GM18505 (cell line): ENCODE measurements at regions not wholly inside any gene's neighbourhood (a gene's known extent, or its start where the extent isn't known, plus 50 kb on each side); places are given as distances from the start of the nearest gene placed in this dataset.

Source experiments
- ATAC-seq: cut with Tn5 transposase; IDR thresholded peaks from one replicate; pipeline ENCODE4 v1.9.1; 2021; ENCODE audit not compliant: unreplicated experiment
- POLR2A ChIP-seq: IDR thresholded peaks from 4 replicates; pipeline ENCODE4 v1.6.1; 2011; ENCODE audit warnings: borderline replicate concordance; ENCODE audit not compliant: insufficient read depth, insufficient read length; ENCODE audit errors: extremely low read depth

DNA sequence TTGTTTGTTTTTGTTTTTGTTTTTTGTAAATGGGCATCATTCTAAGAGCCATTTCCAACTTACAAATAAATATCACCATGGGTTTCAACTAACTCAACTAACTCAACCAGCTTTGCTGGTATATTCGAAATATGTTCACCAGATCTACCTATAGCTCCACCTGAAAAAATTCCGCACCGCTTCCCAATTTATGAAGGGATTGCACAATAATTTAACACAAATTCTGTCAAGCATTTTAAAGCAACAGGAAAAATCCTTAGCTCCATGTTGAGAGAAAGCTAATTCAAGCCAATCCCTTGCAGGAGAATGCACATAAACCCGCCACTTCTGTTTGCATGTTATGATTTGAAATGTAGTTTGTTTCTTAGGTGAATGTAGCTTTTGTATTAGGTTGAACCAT, 417.8 kb downstream of the EFNB2 start:
- TF ChIP-seq POLR2A: no peak
- no peak for ATAC-seq

DNA sequence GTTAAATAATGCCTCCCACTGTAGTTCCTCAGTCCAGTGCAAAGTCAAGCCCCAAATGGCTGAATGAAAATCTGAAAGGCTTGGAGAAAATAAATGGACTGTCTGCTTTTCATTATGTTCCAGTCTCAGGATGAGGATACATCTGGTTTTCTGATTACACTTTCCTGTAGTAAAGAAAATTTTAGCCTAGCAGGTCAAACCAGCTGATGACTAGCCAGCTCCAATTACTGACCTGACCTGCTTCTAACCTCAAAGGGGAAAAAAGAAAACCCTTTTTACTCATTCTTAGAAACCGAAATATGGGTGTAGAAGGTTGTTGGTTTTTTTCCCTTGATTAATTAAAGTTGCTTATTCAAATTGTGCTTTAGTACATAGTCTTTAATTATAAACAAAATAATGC, 418.4 kb downstream of the EFNB2 start:
- no peak for ATAC-seq
- TF ChIP-seq POLR2A: no peak

DNA sequence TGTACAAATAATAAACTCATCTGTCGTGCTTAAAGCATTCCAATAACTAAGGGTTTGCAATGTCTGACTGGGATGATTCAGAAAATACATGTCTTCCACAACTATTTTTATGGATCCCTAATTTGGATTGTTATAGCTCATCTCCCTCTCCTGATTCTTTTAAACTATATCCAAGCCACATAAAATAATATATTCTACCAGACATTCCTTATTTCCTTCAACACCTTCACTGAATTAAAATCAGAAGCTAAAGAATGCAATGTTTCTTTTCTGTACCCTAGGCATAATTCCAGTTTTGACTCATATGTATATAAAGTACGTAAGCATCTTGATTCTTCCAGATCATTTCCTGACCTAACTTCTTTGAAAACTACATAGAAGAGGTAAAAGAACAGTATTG, 420.4 kb downstream of the EFNB2 start:
- no peak for TF ChIP-seq POLR2A

DNA sequence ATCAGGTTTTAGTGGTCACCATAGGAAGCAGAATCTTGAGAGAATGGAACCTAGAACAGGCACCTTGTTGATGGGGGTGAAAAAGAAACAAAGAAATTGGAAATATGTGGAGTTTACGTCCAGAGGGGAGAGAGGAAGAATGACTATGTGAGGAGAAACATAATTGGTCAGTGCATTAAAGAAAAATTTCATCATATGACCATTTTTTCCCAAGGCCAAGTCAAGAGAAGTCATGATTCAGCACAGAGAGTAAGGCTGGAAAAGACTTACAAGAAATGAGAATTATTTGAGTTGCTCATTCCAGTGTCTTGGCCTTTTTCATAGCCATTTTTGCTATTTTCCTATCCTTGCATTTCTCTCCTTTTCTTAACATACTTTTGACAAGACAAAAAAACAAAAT, 421.7 kb downstream of the EFNB2 start:
- no peak for ATAC-seq
- no peak for TF ChIP-seq POLR2A

More for the DNA sequence above, 420.4 kb downstream of the EFNB2 start:
- ATAC-seq: no peak

DNA sequence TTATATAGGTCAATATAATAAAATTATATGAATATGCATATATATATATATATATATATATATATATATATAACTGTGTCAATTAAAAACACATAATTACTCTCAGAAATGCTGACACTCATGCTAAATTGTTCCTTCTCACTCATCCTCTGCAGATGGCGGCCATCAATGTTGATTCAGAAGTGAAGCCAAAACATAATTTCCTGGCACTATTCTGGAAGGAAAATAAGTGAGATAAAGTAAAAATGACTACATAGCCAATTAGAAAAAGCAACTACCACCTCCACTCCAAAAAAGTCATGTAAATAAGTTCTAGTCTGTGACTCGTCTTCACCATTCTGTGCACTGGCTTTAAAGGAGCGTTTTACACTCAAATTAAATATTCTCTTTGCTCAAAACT, 423.3 kb downstream of the EFNB2 start:
- ATAC-seq: no peak
- TF ChIP-seq POLR2A: no peak

DNA sequence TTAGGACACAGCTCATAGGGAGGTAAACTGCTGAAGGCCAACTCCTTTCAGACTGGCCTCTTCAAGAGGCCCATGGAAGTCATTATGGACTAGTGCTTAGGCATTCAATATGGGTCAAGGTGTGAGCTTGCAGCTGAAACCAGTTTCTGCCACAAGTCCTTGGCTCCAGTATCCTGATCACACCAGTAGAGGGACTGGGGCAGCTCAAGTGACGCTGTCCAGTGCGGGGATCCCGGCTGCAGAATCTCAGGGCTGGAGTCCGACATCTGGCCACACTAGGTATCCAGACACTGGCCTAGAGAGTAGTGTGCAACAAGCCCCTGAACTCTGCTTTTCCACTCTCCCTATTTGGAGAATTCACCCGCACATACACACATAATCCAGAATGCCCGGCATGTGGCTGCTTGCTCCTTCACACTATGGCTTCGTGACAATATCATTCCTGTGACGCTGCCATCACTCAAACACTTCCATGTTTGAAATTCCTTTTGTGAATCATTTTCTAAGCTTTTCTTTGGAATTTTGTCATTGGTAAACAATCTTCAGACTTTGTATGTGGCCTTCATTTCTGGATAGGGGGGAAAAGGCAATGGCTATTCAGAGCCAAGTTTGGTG, 425.1 kb downstream of the EFNB2 start:
- ATAC-seq: no peak
- TF ChIP-seq POLR2A: no peak

DNA sequence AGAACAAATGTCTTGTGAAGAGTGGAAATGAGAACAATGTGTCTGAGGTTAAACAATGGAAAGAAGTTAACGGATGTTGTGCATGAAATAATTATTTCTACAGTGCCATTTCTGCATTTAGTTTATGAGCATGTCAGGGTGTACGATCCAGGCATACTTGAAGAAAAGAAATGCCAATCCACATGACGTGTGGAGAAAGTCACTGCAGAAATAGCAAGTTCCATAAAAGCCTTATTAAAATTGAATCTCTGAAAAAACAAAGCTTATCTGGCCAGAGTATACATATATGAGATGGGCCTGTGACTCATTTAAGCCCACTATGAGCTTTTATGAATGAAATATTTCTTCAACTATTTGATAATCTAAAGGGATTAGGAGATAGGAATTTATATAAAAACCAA, 426.1 kb downstream of the EFNB2 start:
- no peak for TF ChIP-seq POLR2A
- no peak for ATAC-seq

DNA sequence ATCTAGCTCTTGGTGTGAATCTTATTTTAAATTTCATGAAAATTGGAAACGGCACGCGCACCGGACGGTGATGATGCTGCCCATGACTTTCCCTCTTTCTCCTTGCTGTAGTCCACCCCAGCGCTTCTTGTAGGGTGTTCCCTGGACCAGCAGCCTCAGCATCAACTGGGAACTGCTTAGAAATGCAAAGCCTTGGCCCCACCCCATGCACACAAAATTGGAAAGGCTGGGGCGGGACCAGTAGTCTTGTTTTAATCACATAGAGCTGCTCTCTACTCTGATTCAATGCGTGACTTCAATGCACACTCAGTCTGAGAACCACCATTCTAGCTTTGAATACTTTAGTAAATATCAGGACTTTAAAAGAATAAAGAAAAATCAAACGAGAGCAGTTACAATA, 427.1 kb downstream of the EFNB2 start:
- no peak for ATAC-seq
- TF ChIP-seq POLR2A: no peak

DNA sequence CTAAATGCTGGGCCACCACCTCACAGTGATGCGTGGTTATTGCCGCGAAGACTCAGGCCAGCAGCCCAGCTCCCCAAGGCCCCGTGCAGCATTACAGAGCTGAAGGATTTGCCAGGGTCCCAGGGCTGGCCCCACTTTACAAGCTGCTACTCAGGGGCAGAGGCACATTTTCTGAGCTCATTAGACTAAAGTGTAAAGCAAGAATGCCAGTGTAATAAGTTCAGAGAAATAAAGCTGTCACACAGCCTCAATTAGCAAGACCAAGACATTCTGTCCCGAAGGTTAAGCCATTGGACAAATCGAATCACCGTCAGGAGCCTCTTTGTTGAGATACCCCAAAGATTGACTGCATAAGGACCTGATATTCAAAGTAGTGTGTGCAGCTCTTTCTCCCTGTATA, 428.4 kb downstream of the EFNB2 start:
- no peak for TF ChIP-seq POLR2A
- no peak for ATAC-seq

DNA sequence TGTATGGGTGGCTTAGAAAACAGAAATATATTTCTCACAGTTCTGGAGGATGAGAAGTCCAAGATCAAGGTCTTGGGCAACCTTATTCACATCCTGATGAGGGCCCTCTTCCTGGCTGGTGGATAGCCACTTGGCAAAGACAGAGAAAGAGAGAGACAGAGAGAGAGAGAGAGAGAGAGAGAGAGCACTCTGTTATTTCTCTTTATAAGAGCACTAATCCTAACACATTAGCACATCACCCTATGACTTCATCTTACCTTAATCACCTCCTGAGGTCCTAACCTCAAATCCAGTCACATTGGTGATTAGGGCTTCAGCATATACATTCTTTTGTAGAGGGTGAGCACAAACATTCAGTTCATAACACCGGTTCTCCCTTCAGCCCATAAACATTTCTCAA, 430.3 kb downstream of the EFNB2 start:
- no peak for ATAC-seq
- no peak for TF ChIP-seq POLR2A

DNA sequence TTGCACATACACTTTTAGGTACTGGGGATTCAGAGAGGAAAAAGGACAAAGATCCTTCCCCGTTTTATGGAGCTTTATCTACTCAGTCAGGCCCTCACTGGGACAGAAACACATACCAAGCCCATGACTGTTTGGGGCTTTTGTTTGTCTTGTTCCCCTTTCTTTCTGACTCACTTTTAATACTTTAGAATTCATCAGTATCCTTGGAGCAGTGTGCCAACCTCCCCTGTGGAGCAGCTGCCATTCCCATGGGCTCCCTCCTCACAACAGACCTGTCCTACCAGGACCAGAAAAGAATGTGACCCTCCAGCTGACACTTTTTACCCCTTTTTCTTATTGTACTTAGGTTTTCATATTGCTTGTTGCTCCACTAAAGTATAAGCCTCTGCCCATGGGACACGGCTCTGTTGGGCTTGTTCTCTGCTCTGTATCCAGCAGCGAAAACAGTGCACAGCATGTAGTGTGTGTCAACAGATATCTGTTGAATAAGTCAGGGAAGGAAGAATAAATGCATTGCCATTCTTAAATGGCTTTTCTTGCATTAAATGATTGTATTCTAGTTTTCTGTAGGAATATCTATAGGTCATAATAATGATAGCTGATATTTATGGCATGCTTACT, 431.1 kb downstream of the EFNB2 start:
- TF ChIP-seq POLR2A: no peak
- ATAC-seq: no peak

DNA sequence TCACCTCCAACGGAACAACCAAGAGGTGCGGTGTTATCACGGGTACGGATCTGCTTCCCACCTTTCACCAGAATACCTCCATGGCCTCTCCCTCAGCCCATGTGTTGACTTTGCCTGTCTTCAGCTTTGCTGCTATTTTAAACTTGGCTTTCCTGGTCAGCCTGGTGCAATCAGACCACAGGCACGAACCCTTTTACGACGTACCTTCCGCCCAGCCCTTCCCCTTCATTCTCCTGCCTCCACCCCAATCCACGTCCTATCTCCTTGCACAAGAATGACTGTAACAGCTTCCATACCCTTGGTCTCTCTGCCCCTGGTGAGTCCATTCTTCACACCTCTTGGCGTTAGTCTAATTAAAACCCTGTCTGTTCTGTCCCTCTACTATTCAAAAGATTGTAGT, 431.7 kb downstream of the EFNB2 start:
- no peak for ATAC-seq
- TF ChIP-seq POLR2A: no peak

DNA sequence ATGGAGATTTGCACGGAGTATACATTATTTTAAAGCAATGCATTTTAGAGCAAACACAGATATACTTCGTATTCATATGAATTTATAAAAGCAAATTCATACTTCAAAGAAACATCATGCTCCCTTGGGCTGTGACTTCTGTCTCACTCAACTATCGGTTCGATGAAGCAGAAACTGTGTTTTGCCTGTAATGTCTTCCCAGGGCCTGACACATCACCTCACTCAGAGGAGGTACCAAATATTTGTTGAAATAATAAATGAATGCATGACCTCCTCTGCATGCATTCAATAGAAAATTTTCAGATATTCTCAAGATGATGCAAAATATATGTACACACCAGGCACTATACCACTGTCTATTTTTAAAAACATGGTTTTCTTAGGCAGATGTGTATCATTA, 432.7 kb downstream of the EFNB2 start:
- no peak for TF ChIP-seq POLR2A
- no peak for ATAC-seq

DNA sequence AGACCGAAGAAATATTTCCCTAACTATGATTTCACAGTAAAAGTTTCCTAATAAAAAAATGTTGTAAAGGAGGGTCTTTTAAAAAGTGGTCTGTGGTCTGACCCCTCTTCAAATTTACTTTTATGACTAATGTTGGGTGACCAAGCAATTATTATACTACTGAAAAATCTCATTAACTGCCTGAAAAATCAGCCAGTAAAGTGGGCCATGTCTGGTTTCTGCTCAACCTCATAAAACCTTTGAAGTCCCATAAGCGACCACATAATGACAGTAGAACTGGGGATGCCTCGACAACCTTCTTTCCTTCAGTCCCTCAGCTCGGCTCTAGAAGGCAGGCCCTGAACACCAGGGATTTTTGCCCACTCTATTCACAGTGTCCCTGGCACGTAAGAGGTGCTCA, 434.3 kb downstream of the EFNB2 start:
- no peak for ATAC-seq

DNA sequence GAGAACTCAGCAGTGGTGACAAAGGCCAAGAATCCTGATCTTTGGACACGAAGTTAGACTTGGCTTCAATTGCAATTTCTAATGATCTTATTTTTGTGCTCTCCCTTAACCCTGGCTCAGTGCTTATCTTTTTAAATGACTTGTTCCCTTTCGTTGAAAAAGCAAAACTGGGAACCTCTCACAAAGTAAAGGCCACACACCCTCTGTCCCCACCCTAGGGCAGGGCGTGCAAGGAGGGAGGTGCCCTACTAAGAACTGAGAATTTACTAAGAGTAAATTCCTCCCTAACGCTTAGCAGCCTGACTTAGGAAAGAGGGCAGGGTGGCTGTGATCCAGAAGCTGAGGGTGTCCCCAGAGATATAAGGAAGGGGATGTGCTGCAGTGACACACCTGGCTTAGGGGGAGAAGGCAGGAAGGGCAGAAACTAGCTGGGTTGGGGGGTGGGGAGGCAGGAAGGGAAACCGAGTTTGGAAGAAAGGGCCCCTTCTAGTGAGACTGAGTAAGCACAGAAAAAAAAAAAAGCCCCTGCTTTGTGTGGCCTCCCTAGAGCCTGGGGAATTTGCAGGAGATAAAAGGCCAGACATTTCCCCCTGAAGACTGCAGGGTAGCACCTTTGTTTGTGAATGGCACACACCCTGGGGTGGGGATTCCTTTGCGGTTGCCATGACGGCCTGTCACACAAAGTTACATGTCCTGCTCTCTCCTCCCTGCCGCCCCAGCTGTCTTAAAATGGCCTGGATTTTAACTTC, 435.1 kb downstream of the EFNB2 start:
- ATAC-seq: no peak
- no peak for TF ChIP-seq POLR2A

More for the DNA sequence above, 434.3 kb downstream of the EFNB2 start:
- no peak for TF ChIP-seq POLR2A

DNA sequence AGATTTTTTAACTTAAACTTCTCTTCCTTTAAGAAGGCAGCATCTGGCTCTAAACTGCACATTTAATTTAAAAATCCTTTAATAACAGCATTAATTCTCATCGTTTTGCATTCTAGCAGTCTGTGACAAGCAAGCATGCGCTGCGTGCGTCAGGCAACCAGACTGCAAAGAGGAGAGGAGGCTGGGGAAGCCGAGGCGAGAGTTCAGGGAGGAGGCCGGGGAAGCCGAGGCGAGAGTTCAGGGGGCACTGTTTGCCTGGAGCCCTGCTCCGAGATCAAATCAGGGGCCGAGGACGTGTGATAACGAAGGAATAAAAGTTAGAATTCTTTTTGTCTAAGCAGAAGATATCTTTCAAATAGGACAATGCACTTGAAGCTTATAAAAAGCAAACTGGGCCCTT, 435.7 kb downstream of the EFNB2 start:
- TF ChIP-seq POLR2A: no peak
- ATAC-seq: no peak
